Prostate gland (tissue), 2 donors: ENCODE measurements at regions not wholly inside any gene's neighbourhood (a gene's known extent, or its start where the extent isn't known, plus 50 kb on each side); places are given as distances from the start of the nearest gene placed in this dataset.
"Not testable (repeated sequence)": the region's sequence is repeated elsewhere in the genome, so short reads cannot be mapped to it uniquely, and the experiment has no call there.

Experiments
- DNase-seq: peaks from one replicate; pipeline ENCODE4 v3.0.0-alpha.2; 2019; ENCODE audit warnings: low spot score
- H3K27ac ChIP-seq, 2 donors: fragments of 200-600 bp; sonication (generic); 2 replicates each; pipeline ENCODE4 v1.5.1; 2017 to 2019
- H3K27me3 ChIP-seq: fragments of 200-600 bp; sonication (generic); replicated peaks from 2 replicates; pipeline ENCODE4 v1.5.1; 2019; ENCODE audit not compliant: insufficient read depth
- H3K36me3 ChIP-seq, 2 donors: fragments of 200-600 bp; sonication (generic); 1 replicate in 1 of 2; 2 replicates in 1 of 2; pipeline versions ENCODE4 v1.5.1 to v1.8.1; 2017 to 2019
- H3K4me1 ChIP-seq: fragments of 200-600 bp; sonication (generic); replicated peaks from 2 replicates; pipeline ENCODE4 v1.5.1; 2019
- H3K4me3 ChIP-seq, 2 donors: fragments of 200-600 bp; sonication (generic); 2 replicates each; pipeline ENCODE4 v1.5.1; 2017 to 2019
- H3K9me3 ChIP-seq: fragments of 200-600 bp; sonication (generic); 2 replicates; pipeline ENCODE4 v1.5.1; 2017
- CTCF ChIP-seq, 4 experiments: fragments of 200-600 bp in 2 of 4; fragments of 450-650 bp in 2 of 4; sonication (generic) in 2 of 4; IDR thresholded peaks; 1 replicate in 3 of 4; 2 replicates in 1 of 4; pipeline ENCODE4 v1.5.1; 2016 to 2019; ENCODE audit warnings: antibody characterized with exemption in 4 of 4, mild to moderate bottlenecking in 2 of 4, moderate library complexity in 2 of 4
- POLR2A ChIP-seq: fragments of 450-650 bp; IDR thresholded peaks from one replicate; pipeline ENCODE4 v1.6.1; 2016; ENCODE audit warnings: antibody characterized with exemption, mild to moderate bottlenecking
- POLR2AphosphoS5 ChIP-seq: sonication (generic); formaldehyde crosslinking; IDR thresholded peaks from one replicate; pipeline ENCODE4 v1.6.1; 2017; ENCODE audit warnings: antibody characterized with exemption
- WGBS: methylation state at CpG from one replicate; pipeline ENCODE4 v1.1.5; 2018; 5-methylcytosine and 5-hydroxymethylcytosine counted together
- intact Hi-C: fragments of 100-400 bp; cut with DNase I; formaldehyde crosslinking; loops from one replicate; pipeline ENCODE4 v1.14.2; 2022

GRCh38 chr6:85077098-85077497 lies 312.7 kb upstream of the TBX18 start:
- Histone ChIP-seq H3K4me3 (no peak overlapping the region), H3K27me3 (no peaks in the 10 kb centered on the region), H3K36me3 (no peaks in the 10 kb centered on the region), H3K4me1 (no peaks in the 10 kb centered on the region), H3K9me3 (no peaks in the 10 kb centered on the region), H3K27ac (no peak overlapping the region)
- intact Hi-C loops: no loop called here
- no peak for DNase-seq
- TF ChIP-seq POLR2A: no peak
- no peak for TF ChIP-seq POLR2AphosphoS5
- no peak for TF ChIP-seq CTCF (IDR thresholded peaks at IDR 0.05)
- WGBS: 17% methylated on average over 1 of the region's 1 CpG

GRCh38 chr6:85071845-85072244 lies 307.4 kb upstream of the TBX18 start:
- H3K27me3 ChIP-seq, DNase-seq, intact Hi-C loops, H3K27ac ChIP-seq, H3K4me1 ChIP-seq, H3K4me3 ChIP-seq, H3K9me3 ChIP-seq, H3K36me3 ChIP-seq: not testable (repeated sequence)
- 95% methylated on average over 6 of the region's 6 CpGs for WGBS

GRCh38 chr6:85069577-85069976 lies 305.2 kb upstream of the TBX18 start:
- Histone ChIP-seq H3K27me3 (no peaks in the 10 kb centered on the region), H3K4me1 (no peaks in the 10 kb centered on the region), H3K9me3 (no peaks in the 10 kb centered on the region), H3K27ac (no peak overlapping the region), H3K36me3 (no peaks in the 10 kb centered on the region), H3K4me3 (no peak overlapping the region)
- WGBS: 97% methylated on average over 1 of the region's 1 CpG
- TF ChIP-seq POLR2AphosphoS5 (no peak), POLR2A (no peak), CTCF (IDR thresholded peaks at IDR 0.05) (no peak)
- intact Hi-C loops: no loop called here
- DNase-seq: no peak

GRCh38 chr6:85068221-85068620 lies 303.8 kb upstream of the TBX18 start:
- Histone ChIP-seq H3K4me3 (no peak overlapping the region), H3K27me3 (no peaks in the 10 kb centered on the region), H3K9me3 (no peaks in the 10 kb centered on the region), H3K27ac (no peak overlapping the region), H3K36me3 (no peaks in the 10 kb centered on the region), H3K4me1 (no peaks in the 10 kb centered on the region)
- intact Hi-C loops: no loop called here
- 71% methylated on average over 2 of the region's 2 CpGs for WGBS
- no peak for DNase-seq
- TF ChIP-seq POLR2A (no peak), POLR2AphosphoS5 (no peak), CTCF (IDR thresholded peaks at IDR 0.05) (no peak)

DNA sequence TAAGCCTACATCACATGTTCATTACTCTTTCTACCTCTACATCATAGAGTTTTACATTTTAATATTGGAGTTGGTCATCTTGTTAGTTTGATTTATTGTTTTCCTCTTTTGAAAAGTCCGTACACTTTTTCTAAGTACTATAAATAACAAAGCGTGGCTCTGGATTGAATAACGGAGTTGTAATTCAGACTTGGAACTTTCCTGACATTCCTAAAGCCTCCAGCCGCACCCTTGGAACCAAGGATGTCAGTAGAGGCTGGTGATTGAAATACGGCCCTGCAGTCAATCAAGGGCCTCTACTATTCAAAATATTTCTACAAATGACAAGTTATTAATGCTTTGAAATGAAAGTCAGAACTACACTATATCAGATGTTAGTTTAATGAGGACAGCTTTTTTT lies 301.9 kb upstream of the TBX18 start:
- WGBS: 55% methylated on average over 5 of the region's 5 CpGs
- intact Hi-C loops: no loop called here

More for the DNA sequence above, 301.9 kb upstream of the TBX18 start:
- no peak for DNase-seq
- Histone ChIP-seq H3K9me3 (no peaks in the 10 kb centered on the region), H3K27me3 (no peaks in the 10 kb centered on the region), H3K4me1 (no peaks in the 10 kb centered on the region), H3K4me3 (no peak overlapping the region), H3K36me3 (no peaks in the 10 kb centered on the region), H3K27ac (no peak overlapping the region)
- TF ChIP-seq CTCF (IDR thresholded peaks at IDR 0.05) (no peak), POLR2AphosphoS5 (no peak), POLR2A (no peak)
